Inflammatory macrophage treated with lipopolysaccharide for 4 hours (primary cell): ENCODE measurements at regions not wholly inside any gene's neighbourhood (a gene's known extent, or its start where the extent isn't known, plus 50 kb on each side); places are given as distances from the start of the nearest gene placed in this dataset.
"Not testable (repeated sequence)": the region's sequence is repeated elsewhere in the genome, so short reads cannot be mapped to it uniquely, and the experiment has no call there.

Experiments used
- DNase-seq: peaks from one replicate; pipeline ENCODE4 v3.0.0-alpha.2; 2020

DNA sequence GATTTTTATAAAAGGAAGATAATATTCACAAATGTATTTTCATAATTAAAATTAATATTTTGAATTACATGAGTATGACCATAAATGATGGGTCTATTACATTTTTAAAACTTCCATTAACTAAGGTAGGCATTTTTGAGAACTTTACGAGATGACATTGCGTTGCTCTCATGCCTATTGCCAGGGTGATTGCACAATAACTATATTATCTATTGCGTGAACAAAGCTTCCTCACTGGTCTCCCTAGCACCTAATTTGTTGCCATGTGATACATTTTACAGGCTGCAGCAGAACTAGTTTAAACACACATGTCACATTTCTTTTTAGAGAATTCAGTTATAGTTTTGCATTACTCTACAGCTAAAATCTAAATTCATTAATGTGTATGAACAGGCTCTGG lies 289.7 kb upstream of the GRID2 start:
- DNase-seq, result no peak

DNA sequence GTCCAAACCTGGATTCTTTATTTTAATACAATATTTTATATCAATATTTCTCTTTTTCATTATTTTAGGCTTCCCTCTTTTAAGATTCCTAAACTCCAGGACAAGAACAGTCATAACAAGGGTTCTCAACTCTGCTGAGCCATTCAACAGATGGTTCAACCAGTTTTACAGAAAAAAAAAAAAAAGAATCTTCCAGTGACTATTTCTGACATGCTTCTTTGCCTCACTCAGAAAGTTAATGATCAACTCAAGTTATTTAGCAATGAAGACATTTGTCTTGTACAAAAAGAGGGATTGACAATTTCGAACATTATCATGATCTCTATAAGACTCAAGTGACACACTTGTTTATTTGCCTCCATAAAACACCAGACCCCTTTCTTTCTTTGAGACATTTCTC lies 282.6 kb upstream of the GRID2 start:
- DNase-seq, result no peak

DNA sequence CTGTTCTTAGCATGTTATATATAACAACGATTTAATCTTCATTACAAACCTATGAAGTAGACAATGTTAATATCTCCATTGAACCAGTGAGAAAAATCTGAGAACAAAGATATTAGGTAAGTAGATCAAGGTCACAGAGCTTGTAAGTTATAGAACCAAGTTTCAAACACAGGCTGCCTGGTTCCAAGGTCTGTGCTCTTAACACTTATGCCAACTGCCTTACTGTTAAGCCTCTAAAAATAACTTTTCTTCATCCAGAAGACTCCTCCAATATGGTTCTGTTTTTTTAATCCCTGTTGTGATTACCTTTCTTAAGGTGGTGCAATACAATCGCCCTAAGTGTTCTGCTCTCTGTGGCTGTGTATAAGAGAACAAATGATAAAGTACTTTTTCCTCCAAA lies 282.0 kb upstream of the GRID2 start:
- no peak for DNase-seq

DNA sequence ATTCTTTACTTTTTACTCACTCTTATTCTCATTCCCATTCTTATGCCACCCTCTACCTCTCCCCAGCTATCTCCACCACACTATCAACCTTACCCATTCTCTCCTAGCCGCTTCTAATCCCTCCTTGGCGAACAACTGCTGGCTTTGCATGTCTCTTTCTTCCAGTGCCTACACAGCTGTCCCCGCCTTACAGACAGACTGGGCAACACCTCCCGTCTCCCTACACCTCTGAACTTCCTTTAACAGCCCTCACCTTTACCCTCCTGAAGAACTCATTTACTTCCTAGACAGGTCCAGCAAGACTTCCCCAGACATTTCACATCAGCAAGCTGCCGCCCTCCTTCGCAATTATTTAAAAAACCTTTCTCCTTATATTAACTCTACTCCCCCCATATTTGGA lies 274.9 kb upstream of the GRID2 start:
- DNase-seq, result not testable (repeated sequence)

DNA sequence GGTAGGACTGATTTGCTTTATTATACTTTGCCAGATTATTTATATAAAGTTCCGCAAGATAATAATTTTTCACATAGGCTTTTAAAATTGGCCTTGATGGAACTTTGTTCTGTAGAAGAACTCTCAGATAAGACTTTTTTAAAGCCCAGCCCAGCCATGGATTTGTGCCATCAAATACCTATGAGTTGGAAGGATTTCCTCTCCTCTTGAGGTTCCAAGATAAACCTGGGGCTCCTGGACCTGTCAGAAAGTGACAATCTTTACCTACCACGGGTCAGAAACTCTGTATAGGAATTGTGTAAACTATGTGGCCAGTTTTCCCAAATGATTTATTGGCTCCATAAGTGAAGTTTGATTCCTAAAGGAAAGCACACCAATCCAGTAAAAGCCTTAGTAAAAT lies 271.9 kb upstream of the GRID2 start:
- DNase-seq, result no peak

DNA sequence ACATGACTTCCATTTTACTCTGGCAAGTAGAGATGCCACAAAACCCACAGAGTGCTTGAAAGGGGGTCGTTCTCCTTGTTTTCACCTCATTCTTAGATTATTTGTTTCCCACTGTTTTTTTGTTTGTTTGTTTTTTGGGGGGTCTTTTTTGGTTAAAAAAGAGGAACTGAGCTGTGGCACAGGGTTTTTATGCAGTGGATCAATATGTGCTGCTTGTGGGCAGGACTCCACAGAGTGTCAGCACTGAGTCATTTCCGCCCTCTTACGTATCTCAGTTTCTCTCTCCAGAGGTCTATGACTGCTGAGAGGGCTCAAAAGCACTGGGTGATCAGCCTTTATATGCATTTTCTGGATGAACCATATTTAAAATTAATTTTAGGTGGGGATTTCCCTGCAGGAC lies 268.1 kb upstream of the GRID2 start:
- no peak for DNase-seq

DNA sequence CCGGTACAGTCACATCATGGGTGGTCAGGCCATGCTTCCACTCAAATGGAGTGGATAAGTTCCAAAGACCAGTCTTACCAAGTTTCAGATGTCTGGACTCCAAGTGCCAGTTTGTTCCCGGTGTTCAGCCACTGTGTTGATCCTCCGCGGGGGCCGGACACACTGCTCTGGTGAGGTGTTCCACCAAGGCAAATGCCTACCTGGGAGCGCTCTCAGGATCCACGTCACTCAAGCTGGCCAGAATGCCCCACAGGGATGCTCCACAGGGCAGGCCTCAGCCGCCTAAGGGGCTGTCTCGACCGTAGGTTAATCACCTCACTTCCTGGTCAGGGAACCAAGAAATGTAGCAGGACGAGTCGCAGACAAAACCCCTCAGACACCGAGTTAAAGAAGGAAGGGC lies 258.0 kb upstream of the GRID2 start:
- no peak for DNase-seq

DNA sequence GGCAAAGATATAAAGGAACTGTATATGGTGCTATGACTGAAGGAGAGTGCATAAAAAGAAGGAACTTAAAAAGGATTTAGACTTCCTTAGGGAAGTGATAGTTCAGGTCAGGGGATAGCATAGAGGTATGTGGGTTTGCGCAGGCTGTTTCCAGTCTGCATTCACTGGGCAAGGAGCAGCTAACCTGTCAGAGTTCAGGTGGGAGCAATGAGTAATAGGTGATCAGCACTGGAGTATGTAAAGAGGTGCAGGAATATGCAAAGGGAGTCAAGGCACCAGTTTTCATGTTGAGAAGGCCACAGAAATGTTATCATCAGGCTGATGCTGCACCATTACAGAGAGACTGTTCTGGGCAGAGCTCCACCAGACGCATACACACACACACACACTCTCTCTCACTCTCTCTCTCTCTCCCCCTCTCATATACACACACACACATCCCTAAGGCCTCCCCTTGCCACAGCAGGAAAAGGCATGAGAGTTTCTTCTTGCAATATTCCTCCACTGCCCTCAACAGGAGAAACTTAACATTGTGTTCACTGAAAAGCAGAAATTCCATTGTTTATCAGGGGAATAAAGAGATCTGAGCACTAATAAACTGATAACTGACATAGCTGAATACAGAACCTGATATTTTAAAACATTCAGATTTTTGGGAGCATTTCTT lies 256.4 kb upstream of the GRID2 start:
- DNase-seq, result no peak

DNA sequence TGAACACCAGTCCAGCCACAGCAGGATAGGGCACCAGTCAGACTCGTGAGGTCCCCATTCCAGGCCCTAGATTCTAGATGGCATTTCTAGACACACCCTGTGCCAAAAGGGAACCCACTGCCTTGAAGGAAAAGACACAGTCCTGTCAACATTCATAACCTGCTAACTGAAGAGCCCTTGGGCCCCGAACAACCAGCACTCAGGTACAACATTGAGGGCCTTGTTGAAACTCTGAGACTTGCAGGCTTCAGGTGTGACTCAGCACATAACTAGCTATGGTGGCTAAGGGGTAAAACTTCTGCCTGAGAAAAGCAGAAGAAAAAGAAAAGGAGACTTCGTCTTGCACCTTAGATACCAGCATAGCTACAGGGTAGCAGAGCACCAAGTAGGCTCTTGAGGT lies 252.9 kb upstream of the GRID2 start:
- DNase-seq, result no peak

DNA sequence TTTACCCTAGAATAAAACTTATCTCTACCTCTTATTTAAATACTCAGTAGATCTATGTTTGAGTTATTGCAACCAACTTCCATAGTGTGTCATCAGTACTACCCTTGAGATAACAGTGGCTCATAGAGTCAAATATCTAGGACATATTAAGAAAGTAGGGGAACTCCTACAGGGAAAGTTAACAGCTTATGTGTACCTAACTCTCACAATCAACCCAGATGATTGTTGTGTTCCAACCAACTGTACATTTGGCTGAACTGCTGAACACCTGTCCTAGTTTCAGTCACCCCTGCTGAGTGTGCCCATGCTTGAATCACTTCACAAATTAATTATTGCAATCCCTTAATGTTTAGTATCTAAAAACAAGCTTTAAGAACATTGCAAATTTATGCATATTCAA lies 244.2 kb upstream of the GRID2 start:
- DNase-seq, result no peak

DNA sequence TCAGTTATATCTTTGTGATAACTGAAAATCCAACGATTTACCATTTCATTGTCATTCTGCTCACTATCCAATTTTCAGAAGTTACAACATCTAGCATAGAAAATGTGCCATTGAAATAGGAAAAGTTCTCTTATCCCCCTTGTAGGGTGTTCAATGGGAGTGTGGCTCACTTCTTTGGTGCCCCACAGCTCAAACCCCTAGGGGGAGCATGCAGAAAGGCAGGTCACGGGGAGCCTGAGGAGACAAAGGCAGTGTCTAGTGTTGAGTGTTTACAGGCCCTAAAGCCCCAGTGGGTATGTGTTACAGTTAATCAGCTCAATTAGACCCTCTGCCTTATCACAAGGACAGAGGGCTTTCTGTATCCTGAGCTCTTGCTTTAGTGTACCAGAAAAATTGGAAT lies 243.4 kb upstream of the GRID2 start:
- DNase-seq, result no peak

DNA sequence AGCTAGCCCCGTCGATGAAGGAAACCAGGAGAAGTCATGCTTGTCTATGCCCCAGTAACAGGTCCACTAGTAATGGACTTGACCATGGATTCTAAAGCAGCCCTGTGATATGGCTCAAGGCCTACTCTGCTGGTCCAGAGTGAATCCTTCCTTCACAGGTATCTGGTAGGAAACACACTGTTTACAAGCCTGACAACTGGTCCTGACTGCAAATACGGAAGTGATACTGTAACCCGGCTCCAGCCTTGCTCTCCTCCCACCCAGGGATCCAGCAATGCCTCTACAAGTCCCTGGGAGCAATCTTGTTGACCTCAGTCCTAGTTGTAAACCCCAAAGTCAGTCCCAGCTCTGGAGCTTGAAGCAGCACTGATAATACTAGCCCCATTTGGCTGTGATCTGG lies 239.2 kb upstream of the GRID2 start:
- DNase-seq, result no peak

DNA sequence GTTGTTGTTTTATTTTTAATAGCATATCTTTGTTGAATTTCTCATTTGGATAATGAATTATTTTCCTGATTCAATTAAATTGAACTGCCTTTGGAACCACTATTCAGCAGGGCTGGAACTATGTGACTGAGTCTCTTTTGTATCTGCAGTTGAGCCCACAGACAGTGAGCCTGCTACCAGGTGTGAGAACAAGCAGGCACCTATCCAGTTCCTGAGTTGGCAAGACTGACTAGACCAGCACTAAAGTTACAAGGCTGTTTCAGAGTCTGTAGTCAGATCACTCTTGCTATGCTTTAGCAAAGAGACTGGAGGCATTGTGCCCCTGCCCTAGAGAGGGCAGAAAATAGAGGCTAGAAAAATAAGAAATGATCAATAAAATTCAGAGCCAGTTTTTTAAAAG lies 237.3 kb upstream of the GRID2 start:
- DNase-seq, result no peak

DNA sequence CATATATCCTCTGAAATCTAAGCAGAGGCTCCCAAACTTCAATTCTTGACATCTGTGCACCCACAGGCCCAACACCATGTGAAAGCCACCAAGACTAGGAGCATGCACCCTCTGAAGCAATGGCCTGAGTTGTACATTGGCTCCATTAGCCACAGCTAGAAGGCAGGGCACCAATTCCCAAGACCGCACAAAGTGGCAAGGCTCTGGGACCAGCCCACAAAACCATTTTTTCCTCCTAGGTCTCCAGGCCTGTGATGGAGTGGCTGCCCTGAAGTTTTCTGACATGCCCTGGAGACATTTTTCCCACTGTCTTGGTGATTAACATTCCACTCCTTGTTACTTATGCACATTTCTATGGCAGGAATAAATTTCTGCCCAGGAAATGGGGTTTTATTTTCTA lies 232.2 kb upstream of the GRID2 start:
- no peak for DNase-seq

DNA sequence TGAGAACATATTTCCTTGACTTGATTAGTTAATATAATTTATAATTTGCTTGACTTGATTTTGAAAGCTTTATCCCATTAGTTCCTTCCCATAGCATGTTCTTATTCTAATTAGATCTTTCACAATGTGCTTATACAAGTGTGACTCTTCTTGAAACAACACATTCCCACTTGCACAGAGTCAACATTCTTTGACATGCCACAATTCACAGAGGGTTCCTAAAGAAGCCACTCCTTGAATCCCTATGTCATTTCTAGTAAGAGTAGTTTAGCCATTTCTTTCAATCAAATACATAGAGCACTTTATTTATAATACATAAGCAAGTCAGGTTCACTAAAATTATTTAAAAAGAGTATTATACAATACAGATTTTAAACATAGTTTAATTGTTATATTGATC lies 228.9 kb upstream of the GRID2 start:
- no peak for DNase-seq

DNA sequence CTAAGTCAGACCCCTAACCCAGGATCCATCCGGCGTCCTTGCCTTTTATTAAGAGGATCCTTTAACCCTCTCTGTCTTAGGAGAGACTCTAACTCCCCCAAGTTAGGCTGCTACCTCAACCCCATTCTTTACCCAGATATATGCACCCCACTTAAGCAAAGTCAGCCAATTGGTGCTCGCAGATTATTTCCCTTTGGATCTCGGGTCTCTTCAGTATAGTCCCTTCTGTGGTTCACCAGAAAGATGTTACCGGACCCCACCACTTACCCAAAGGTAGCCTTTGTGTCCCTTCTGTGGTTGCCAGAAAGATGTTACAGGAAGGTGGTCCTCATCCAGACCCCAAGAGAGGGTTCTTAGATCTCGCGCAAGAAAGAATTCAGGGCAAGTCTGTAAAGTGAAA lies 212.9 kb upstream of the GRID2 start:
- no peak for DNase-seq

DNA sequence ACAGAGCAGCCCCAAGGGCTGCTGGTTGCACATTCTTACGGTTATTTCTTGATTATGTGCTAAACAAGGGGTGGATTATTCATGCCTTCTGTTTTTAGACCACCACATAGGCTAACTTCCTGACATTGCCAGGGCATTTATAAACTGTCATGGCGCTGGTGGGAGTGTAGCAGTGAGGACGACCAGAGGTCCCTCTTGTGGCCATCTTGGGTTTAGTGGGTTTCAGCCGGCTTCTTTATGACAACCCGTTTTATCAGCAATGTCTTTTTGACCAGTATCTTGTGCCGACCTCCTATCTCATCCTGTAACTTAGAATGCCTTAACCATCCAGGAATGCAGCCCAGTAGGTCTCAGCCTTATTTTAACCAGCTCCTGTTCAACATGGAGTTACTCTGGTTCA lies 212.4 kb upstream of the GRID2 start:
- no peak for DNase-seq

DNA sequence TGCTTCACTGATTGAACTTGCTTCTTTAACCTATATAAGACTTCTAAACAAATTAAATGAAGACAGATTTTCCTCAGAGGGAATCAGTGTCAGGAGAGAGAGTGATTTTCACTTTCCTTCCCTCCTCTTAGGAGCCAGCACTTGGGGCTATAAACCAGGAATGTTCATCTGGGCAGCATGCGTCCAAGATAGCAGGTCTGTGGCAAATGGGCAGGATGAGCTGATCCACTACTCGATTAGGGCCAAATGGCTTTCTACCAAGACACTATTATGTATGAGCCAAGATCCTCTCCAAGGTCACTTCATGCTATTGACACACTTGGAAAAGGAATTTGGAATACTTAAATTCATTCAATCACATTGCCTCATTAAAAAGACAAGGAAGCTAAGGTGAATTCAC lies 203.9 kb upstream of the GRID2 start:
- no peak for DNase-seq

DNA sequence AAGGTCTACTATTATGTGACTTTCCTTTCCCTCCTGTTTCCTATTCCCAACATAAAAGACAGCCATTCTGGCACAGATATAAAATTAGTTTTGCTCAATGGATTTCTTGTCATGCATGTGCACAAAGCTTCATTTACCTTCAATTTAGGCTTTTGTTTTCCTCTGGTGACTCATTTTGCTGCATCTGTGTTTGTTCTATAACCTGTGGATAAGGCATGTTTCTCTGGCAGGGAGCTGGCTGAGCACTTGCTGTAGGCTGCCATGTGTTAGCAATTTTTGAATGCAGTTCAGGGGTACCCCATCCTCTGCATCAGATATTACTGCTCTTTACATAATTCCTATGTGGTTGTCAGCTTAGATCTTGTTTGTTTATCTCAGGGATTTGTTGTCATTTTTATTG lies 202.8 kb upstream of the GRID2 start:
- DNase-seq, result no peak

DNA sequence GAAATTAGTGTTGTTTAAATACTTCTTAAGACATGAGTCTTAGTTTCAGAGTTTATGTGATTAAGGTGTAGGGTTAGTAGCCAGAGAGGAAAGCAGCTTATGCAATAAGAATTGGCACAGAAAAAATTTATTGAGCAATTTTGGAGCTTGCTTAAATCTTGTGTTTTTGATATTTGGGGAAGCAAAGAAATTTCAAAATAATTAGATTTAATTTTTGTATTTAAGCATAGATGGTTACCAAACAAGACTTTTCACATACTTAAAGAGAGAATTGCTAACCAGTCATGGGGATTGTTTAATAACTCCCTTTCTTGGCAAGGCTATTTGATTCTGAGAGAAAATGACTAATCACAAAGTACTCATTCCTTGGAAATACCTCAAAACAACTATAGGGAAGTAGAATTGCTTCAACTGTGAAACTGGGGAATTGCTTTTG lies 202.0 kb upstream of the GRID2 start:
- DNase-seq, result peak; percentile 80

DNA sequence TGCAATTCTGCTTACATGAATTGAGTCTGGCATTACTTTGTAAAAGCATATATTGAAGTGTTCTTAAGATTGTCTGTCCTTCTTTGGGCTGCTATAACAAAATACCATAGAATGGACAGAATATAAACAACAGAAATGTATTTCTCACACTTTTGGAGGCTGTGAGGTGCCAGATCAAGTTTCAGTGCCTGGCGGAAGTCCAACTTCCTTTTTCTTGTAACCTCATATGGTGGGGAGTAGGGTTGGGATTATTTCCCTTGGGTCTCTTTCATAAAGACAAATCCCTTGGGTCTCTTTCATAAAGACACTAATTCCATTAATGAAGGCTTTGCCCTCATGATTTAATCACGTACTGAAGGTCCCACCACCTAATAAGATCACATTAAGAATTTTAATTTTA lies 199.3 kb upstream of the GRID2 start:
- DNase-seq, result peak; percentile 31

DNA sequence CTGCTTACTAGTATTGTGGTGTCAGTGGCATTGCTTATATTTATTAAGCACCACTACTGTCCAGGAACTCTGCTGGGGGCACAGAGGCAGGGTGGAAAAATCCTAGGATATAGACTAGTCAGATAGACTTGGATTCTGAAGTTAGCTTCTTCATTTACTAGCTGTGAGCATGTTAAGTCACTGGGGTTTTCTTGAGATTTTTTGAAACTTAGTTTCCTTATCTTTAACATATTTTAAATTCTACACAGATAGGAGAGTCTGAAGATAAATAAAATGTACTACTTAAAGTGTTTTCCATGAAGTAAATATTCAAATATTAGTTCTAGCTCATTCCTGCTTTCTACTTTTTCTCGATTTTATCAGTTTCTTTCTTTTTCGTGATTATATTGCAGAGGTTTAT lies 196.9 kb upstream of the GRID2 start:
- no peak for DNase-seq

DNA sequence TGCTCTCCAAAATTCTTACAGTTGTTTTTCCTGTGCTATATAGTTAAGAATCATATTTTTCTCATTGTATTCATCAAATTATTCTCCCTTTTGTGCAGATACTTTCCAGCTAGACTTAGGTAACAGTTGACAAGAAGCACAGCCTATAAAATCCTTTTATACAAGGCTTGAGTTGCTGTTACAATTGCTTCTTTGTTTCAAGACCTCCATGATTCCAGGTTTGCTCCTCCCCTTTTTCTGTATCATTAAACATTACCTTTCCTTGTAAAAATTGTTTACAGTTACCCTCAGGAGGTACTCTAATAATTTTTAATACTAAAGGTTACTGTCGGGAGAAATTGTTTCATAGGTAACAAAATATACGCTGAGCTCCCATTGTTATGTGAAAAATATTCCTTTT lies 192.3 kb upstream of the GRID2 start:
- no peak for DNase-seq

DNA sequence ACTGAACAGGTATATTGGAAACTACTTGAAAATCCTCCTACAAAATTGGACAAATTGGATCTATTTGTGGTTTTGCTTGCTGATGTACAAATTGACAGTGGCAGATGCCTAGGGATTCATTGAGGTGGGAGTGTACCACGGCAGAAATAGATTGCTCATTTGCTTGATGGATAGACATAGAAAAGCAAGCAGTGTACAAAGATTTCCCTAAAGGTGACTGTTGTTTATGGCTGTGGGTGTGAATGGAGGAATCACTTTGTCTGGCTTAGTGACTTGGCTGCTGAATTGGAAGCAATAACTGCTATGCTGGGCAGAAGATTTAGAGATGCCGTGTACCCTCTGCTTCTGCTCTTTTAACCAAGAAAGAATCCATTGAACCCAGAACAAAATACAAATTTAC lies 191.0 kb upstream of the GRID2 start:
- DNase-seq, result no peak

DNA sequence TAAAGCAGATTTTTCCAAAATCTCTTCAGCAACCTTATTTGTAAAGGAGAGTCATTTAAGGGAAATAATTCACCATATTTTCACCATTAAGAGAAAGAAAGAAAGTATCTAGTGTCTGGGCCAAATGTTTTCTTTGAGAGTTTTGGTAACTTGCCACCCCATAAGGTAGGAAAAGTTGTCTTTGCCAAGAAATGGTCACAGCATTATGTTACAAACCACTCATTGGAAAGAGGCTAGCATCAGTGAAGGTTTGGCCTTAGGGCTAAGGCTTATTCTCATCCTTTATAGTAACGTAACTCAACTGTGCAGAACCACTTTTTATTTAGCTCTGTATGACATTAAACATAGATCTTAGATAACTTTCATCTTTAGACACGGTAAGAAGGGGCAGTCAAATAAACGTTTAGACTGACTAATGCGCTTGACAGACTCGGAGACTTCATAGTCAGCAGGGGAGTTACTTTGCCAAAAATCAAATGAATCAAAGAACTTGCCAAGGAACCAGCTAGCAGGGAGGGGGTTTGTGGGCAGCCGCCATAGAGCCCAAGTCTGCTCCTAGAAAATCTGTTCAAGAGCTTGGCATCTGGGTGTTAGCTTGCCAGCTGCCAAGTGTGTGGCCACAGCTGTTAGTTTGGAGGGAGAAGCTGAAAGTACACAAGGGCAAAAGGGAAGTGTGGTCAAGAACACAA lies 182.8 kb upstream of the GRID2 start:
- DNase-seq, result no peak
